HL-60/S4 treated with retinoic acid at 250 ng/mL for 4 days and 3 days (cell line): ENCODE measurements at regions not wholly inside any gene's neighbourhood (a gene's known extent, or its start where the extent isn't known, plus 50 kb on each side); places are given as distances from the start of the nearest gene placed in this dataset.
"Not testable (repeated sequence)": the region's sequence is repeated elsewhere in the genome, so short reads cannot be mapped to it uniquely, and the experiment has no call there.

Source experiments
- in situ Hi-C: fragments of 300-500 bp; cut with MboI; formaldehyde crosslinking; loops from 2 replicates; pipeline ENCODE4 v1.7.0; 2022; ENCODE audit warnings: low sequenced_read_pairs

- in situ Hi-C loops, result no loop called here
These were observed 336.0 kb downstream of the RRAGC start for GRCh38 chr1:38523568-38523939.

- in situ Hi-C loops, result no loop called here
These were observed 336.5 kb downstream of the RRAGC start for GRCh38 chr1:38522915-38523567.

GRCh38 chr1:38516560-38516959, 343.0 kb downstream of the RRAGC start:
- in situ Hi-C loops, result no loop called here

DNA sequence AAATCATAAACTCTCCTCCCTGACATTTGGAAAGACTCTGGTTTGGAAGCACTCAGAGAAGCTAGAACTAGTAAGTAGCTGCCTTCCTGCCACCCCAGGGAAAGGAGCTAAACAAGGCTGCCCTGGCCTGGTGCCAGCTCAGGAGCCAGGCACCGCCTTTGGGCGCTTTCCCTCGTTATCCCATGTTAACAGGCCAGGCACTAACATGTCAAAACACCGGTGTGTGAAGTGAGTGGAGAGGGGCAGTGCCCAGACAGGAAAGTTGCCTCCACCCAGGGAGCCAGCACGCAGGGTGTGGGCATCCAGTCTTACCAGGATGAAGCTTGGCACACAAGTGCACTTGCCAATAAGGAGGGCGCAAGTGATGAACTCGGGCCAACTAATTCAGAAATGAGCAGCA, 346.8 kb downstream of the RRAGC start:
- in situ Hi-C loops, result no loop called here

DNA sequence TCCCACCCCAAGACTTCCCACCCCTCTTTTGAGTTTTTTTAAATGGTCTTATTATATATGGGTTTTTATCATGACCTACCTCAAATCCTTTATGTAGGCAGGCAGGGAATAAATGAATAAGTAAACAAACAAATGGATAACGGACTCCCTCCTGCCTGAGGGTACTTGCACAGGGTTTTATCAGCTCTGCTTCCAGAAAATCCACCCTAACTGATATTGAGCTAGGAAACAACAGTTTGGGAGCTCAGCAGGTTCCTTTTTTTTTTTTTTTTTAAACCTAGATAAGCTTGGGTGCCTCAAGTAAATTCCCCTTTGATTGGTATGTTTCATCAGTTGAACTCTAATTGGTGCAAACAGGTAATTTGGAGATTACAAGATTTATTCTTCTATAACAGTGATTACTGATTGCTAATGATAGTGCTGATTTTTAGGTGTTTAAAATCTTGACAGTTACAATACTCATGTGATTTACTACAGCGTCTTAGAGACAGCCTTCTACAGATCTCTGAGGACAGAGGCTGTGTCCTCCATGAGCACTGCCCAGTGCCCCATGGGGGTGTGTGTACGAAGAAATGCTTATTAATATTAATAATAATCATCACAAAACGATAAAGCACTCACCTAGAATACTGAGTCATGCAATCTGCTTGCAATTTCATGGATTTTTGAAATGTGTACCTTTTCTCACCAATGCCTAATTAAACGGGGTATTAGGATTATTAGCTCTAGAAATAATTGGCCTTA, 347.4 kb downstream of the RRAGC start:
- in situ Hi-C loops, result no loop called here

- in situ Hi-C loops, result no loop called here
These were observed 351.3 kb downstream of the RRAGC start for GRCh38 chr1:38508232-38508631.

GRCh38 chr1:38507563-38507962, 352.0 kb downstream of the RRAGC start:
- in situ Hi-C loops, result no loop called here

- in situ Hi-C loops, result no loop called here
These were observed 353.6 kb downstream of the RRAGC start for GRCh38 chr1:38505944-38506343.

DNA sequence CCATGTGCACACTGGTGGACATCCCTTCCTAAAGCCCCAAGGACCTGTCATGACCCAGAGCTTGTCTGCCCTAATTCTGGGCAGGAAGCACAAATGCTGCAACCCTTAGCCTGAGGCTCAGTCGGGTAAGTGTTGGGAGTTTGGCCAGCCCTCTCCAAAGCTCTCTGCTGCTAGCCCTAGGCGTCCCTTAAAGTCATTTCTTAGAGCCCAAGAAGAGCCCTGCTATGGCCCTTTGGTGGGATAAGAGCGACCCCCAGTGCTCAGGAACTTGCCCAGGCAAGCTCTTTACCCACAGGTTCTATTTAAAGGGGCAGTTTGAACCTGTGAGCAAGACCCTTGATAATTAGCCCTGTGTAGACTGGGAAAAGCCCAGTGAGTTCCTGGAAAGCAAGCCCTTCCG, 356.8 kb downstream of the RRAGC start:
- in situ Hi-C loops, result no loop called here

GRCh38 chr1:38500891-38501290, 358.7 kb downstream of the RRAGC start:
- in situ Hi-C loops, result no loop called here

DNA sequence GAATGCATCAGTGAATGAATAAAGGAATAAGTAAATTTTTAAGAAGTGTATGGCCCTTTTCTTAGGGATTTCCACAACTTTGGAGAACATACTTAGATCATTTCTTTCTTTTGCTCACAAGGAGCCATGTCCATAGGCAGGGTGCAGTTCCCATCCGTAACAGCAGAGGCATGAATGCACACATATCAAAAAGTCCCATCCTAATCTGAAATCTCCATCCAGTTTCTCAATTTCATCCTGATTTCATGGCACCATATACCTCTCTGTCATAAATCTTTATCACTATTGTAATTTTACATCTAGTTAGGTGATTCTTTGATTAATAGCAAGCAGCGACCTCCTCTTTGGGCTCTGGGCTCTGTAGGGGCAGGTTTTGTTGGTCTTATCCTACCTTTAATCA, 359.2 kb downstream of the RRAGC start:
- in situ Hi-C loops, result no loop called here

- in situ Hi-C loops, result no loop called here
These were observed 360.9 kb downstream of the RRAGC start for GRCh38 chr1:38498686-38499085.

GRCh38 chr1:38497921-38498656, 361.5 kb downstream of the RRAGC start:
- in situ Hi-C loops, result no loop called here

- in situ Hi-C loops, result not testable (repeated sequence)
These were observed 366.3 kb downstream of the RRAGC start for GRCh38 chr1:38493306-38493705.

GRCh38 chr1:38489844-38490270, 369.7 kb downstream of the RRAGC start:
- in situ Hi-C loops, result no loop called here

GRCh38 chr1:38488162-38488898, 371.2 kb downstream of the RRAGC start:
- in situ Hi-C loops, result no loop called here

GRCh38 chr1:38487396-38487795, 372.2 kb downstream of the RRAGC start:
- in situ Hi-C loops, result no loop called here

GRCh38 chr1:38486085-38486484, 373.5 kb downstream of the RRAGC start:
- in situ Hi-C loops, result no loop called here

DNA sequence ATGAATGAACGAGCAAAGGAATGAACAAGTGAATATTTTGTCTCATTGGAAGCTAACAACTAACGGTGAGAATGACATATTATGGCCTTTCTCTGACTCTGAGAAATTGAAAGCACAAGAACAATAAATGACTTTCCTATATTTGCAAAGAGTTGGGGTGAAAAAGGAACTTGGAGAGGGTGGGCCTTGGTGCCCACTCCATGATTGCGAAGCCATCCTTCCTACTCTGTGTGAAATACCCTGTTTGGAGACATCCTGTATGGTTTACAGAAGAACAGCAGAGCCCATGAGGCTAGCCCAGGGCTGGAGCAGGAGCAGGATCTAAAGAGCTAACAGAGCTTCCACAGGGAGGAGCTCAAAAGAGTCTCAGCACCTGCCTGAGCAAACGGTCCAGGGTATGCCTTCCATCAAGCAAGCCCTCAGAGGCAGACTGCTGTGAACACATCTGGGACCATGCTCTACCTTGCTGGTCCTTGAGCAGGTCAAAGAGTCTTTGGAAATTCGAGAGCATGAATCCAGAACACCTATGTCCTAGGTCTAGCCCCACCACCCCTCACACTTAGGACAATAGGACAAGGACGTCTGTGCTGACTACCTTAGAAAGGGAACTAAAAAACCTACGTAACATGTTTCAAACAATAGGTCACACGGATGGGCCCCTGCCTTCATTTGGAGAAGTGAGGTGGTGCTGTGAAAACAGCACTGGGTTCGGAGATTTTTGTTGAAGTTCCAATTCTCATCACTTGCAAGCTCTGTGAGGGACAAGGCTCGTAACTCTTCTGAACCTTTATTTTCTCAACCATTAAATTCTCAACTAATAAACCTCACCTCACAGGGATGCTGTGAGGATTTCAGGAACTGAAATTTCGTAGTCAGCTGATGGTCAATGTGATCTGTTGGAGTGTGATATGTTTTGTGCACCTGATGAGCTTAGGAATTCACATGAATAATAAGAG, 377.4 kb downstream of the RRAGC start:
- in situ Hi-C loops, result no loop called here

DNA sequence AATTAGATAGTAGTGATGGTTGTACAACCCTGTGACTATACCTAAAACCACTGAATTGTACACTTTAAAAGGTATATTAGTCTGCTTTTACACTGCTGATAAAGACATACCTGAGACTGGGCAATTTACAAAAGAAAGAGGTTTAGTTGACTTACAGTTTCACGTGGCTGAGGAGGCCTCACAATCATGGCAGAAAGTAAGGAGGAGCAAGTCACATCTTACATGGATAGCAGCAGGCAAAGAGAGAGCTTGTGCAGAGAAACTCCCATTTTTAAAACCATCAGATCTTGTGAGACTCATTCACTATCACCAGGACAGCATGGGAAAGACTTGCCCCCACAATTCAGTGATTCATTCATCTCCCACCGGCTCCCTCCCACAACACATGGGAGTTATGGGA, 379.9 kb downstream of the RRAGC start:
- in situ Hi-C loops, result not testable (repeated sequence)
